DND-41 (cell line): ENCODE measurements at regions not wholly inside any gene's neighbourhood (a gene's known extent, or its start where the extent isn't known, plus 50 kb on each side); places are given as distances from the start of the nearest gene placed in this dataset.

Experiments used
- ATAC-seq: fragments of 200-7000 bp; cut with Tn5 transposase; 3 replicates; pipeline ENCODE4 v1.9.1; 2021; ENCODE audit warnings: low read depth; ENCODE audit not compliant: insufficient read depth
- DNase-seq: peaks from one replicate; pipeline ENCODE4 v3.0.0-alpha.2; 2020
- H2AFZ ChIP-seq: 2 replicates; pipeline ENCODE4 v1.6.0; 2012; ENCODE audit warnings: low read depth, low read length
- H3K27ac ChIP-seq: 2 replicates; pipeline ENCODE4 v1.5.1; 2012; ENCODE audit warnings: low read length, inconsistent platforms
- H3K27me3 ChIP-seq: fragments of 200-600 bp; sonication (generic); 2 replicates; pipeline ENCODE4 v1.6.0; 2012; ENCODE audit warnings: low read length, mild to moderate bottlenecking, inconsistent platforms; ENCODE audit not compliant: insufficient read depth, poor library complexity
- H3K36me3 ChIP-seq: 2 replicates; pipeline ENCODE4 v1.5.1; 2012; ENCODE audit warnings: low read length, inconsistent platforms; ENCODE audit not compliant: insufficient read depth
- H3K4me1 ChIP-seq: 2 replicates; pipeline ENCODE4 v1.5.1; 2012; ENCODE audit warnings: mild to moderate bottlenecking, low read length; ENCODE audit not compliant: insufficient read depth
- H3K4me2 ChIP-seq: 2 replicates; pipeline ENCODE4 v1.6.0; 2012; ENCODE audit warnings: mild to moderate bottlenecking, moderate library complexity, low read length, inconsistent platforms; ENCODE audit not compliant: insufficient read depth
- H3K4me3 ChIP-seq, 2 experiments: fragments of 200-600 bp in 1 of 2; shearing (Covaris generic) in 1 of 2; 2 replicates each; pipeline ENCODE4 v1.5.1; 2012 to 2016; ENCODE audit warnings: inconsistent platforms in 2 of 2, low read length in 2 of 2, mild to moderate bottlenecking in 2 of 2, low read depth in 1 of 2, moderate library complexity in 1 of 2
- H3K79me2 ChIP-seq: 2 replicates; pipeline ENCODE4 v1.6.0; 2012; ENCODE audit warnings: low read length, inconsistent platforms; ENCODE audit not compliant: insufficient read depth
- H3K9ac ChIP-seq: 2 replicates; pipeline ENCODE4 v1.6.0; 2012; ENCODE audit warnings: low read depth, mild to moderate bottlenecking, inconsistent platforms, low read length, moderate library complexity
- H3K9me3 ChIP-seq: 2 replicates; pipeline ENCODE4 v1.5.1; 2012; ENCODE audit warnings: low read length, moderate library complexity, mild to moderate bottlenecking, inconsistent platforms; ENCODE audit not compliant: insufficient read depth, severe bottlenecking
- H4K20me1 ChIP-seq: 2 replicates; pipeline ENCODE4 v1.6.0; 2012; ENCODE audit warnings: low read length; ENCODE audit not compliant: insufficient read depth
- EZH2 ChIP-seq: IDR thresholded peaks from 3 replicates; pipeline ENCODE4 v1.6.1; 2012; ENCODE audit warnings: borderline replicate concordance, low read depth, mild to moderate bottlenecking, moderate library complexity, low read length, inconsistent platforms; ENCODE audit not compliant: severe bottlenecking
- TF ChIP-seq, protein P1 (sequence below): IDR thresholded peaks from 2 replicates; pipeline ENCODE4 v1.5.1; 2012; ENCODE audit warnings: borderline replicate concordance, low read length, moderate library complexity, mild to moderate bottlenecking; ENCODE audit not compliant: poor library complexity, severe bottlenecking; ENCODE audit errors: extremely low read depth

DNA sequence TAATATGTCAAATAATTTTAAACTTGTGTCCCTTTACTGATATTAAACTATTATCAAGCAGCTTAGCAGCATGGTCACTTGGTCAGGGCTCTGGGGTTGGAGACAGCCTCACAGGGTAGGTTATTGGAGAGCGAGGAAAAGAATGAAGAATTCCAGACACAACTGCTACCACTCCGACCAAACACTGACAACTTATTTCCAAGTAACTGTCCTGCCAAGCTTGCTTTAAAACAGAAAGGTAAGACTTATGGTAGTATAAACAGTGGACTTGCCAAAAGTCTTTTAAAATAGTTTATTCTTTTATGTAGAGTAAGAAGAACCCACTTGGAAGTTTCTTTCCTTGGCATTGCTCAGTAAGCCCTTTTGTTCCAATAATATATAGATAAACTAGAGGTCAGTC lies 364.1 kb downstream of the DEPDC1B start:
- H4K20me1 ChIP-seq, result no peaks in the 10 kb centered on the region
- no peak for TF ChIP-seq EZH2
- TF ChIP-seq, protein P1, sequence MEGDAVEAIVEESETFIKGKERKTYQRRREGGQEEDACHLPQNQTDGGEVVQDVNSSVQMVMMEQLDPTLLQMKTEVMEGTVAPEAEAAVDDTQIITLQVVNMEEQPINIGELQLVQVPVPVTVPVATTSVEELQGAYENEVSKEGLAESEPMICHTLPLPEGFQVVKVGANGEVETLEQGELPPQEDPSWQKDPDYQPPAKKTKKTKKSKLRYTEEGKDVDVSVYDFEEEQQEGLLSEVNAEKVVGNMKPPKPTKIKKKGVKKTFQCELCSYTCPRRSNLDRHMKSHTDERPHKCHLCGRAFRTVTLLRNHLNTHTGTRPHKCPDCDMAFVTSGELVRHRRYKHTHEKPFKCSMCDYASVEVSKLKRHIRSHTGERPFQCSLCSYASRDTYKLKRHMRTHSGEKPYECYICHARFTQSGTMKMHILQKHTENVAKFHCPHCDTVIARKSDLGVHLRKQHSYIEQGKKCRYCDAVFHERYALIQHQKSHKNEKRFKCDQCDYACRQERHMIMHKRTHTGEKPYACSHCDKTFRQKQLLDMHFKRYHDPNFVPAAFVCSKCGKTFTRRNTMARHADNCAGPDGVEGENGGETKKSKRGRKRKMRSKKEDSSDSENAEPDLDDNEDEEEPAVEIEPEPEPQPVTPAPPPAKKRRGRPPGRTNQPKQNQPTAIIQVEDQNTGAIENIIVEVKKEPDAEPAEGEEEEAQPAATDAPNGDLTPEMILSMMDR, result no peak
- no peak overlapping the region for H3K4me3 ChIP-seq
- no peaks in the 10 kb centered on the region for H3K4me1 ChIP-seq
- H3K27me3 ChIP-seq, result no peaks in the 10 kb centered on the region
- ATAC-seq (no peak), DNase-seq (no peak)
- no peak overlapping the region for H3K4me2 ChIP-seq
- H3K27ac ChIP-seq, result no peak overlapping the region
- no peaks in the 10 kb centered on the region for H3K36me3 ChIP-seq
- no peak overlapping the region for H3K9ac ChIP-seq
- H3K79me2 ChIP-seq, result no peaks in the 10 kb centered on the region
- no peak overlapping the region for H2AFZ ChIP-seq
- H3K9me3 ChIP-seq, result no peaks in the 10 kb centered on the region

DNA sequence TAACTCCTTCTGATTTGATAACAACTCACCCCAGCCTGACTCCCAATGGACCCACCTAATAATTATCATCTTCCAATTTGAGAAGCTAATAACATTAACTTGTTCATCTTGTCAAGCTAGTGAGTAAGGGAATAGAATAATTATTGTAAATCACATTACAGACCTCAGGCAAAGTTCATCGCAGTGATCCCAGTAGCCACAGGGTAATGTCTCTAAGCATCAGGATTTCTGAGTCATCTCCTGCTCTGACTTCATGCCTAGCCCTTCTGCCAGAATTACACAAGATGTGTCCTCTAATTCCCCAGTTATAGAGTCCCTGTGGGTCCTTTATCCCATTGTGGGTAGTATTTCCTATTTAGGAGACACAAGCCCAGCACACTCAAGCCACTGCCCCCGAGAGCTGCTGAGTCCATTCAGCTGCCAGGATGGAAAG lies 365.7 kb downstream of the DEPDC1B start:
- Histone ChIP-seq H3K36me3 (no peaks in the 10 kb centered on the region), H3K27me3 (peaks cover 4% of the 10 kb centered on the region), H3K4me3 (no peak overlapping the region), H3K9me3 (no peaks in the 10 kb centered on the region), H3K79me2 (no peaks in the 10 kb centered on the region), H3K27ac (no peak overlapping the region), H4K20me1 (no peaks in the 10 kb centered on the region), H2AFZ (no peak overlapping the region), H3K9ac (no peak overlapping the region), H3K4me2 (no peak overlapping the region), H3K4me1 (no peaks in the 10 kb centered on the region)
- TF ChIP-seq, protein P1, result no peak
- no peak for TF ChIP-seq EZH2
- no peak for DNase-seq
- no peak for ATAC-seq

DNA sequence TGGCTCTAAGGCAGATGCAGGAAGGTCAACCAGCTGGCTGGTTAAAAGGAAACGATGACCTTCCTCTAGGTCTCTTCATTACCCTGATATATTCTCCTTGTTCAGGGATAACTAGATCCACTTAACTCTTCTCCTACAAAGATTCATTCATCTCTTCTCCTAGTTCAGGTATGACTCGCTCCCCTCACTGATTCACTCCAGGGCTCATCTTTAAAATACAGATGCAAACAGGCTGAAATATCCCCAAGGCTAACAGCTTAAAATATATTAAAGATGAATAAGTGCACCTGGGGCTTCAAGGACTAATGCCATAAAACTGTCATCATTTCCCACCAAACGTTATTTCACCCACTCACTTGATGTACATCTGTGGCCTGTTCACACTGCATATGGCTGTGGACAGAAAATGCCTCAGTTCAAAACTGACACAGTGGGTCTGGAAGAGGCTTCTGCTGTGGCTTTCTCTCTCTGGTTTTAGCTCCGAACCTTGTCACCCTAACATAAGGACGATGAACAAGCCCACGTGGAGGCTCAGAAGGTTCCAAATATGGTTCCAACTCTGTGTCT lies 366.9 kb downstream of the DEPDC1B start:
- TF ChIP-seq EZH2, result no peak
- TF ChIP-seq, protein P1, result no peak
- DNase-seq, result no peak

More for the DNA sequence above, 366.9 kb downstream of the DEPDC1B start:
- no peak overlapping the region for H2AFZ ChIP-seq
- H3K27me3 ChIP-seq, result peaks cover 4% of the 10 kb centered on the region
- H4K20me1 ChIP-seq, result no peaks in the 10 kb centered on the region
- no peaks in the 10 kb centered on the region for H3K36me3 ChIP-seq
- no peak overlapping the region for H3K9ac ChIP-seq
- H3K9me3 ChIP-seq, result no peaks in the 10 kb centered on the region
- H3K4me2 ChIP-seq, result no peak overlapping the region
- no peak overlapping the region for H3K4me3 ChIP-seq
- H3K27ac ChIP-seq, result no peak overlapping the region
- H3K79me2 ChIP-seq, result no peaks in the 10 kb centered on the region
- no peak for ATAC-seq
- no peaks in the 10 kb centered on the region for H3K4me1 ChIP-seq
